SK-N-SH treated with all-trans-retinoic acid at 6 μM for 48 hours (cell line): ENCODE measurements at regions not wholly inside any gene's neighbourhood (a gene's known extent, or its start where the extent isn't known, plus 50 kb on each side); places are given as distances from the start of the nearest gene placed in this dataset.

Experiments
- ARNTL ChIP-seq: fragments of 450-650 bp; formaldehyde crosslinking; IDR thresholded peaks from 2 replicates; pipeline ENCODE4 v1.5.0; 2020; ENCODE audit warnings: low read depth, mild to moderate bottlenecking, moderate library complexity, borderline replicate concordance
- CREB5 ChIP-seq: fragments of 250-450 bp; sonication (Bioruptor Pico); IDR thresholded peaks from 2 replicates; pipeline ENCODE4 v1.5.1; 2020; ENCODE audit warnings: low read depth, mild to moderate bottlenecking, moderate library complexity
- CSDC2 ChIP-seq: fragments of 250-450 bp; sonication (Bioruptor Pico); IDR thresholded peaks from 2 replicates; pipeline ENCODE4 v1.5.0; 2020; ENCODE audit warnings: mild to moderate bottlenecking, moderate library complexity
- CSRNP3 ChIP-seq: fragments of 250-450 bp; sonication (Bioruptor Pico); IDR thresholded peaks from 2 replicates; pipeline ENCODE4 v1.5.1; 2021; ENCODE audit warnings: mild to moderate bottlenecking, moderate library complexity
- GLIS3 ChIP-seq: fragments of 250-450 bp; sonication (Bioruptor Pico); IDR thresholded peaks from 2 replicates; pipeline ENCODE4 v1.5.0; 2020; ENCODE audit warnings: mild to moderate bottlenecking, moderate library complexity
- ISL1 ChIP-seq: fragments of 250-450 bp; sonication (Bioruptor Pico); IDR thresholded peaks from 2 replicates; pipeline ENCODE4 v2.1.2; 2022; ENCODE audit warnings: mild to moderate bottlenecking, moderate library complexity
- RARB ChIP-seq: fragments of 250-450 bp; sonication (Bioruptor Pico); IDR thresholded peaks from 2 replicates; pipeline ENCODE4 v1.8.0; 2021; ENCODE audit warnings: mild to moderate bottlenecking, moderate library complexity
- SNAI2 ChIP-seq: fragments of 250-450 bp; sonication (Bioruptor Pico); IDR thresholded peaks from 2 replicates; pipeline ENCODE4 v1.5.0; 2020; ENCODE audit warnings: mild to moderate bottlenecking, moderate library complexity
- TCF4 ChIP-seq: fragments of 250-450 bp; sonication (Bioruptor Pico); IDR thresholded peaks from 2 replicates; pipeline ENCODE4 v1.8.0; 2021; ENCODE audit warnings: mild to moderate bottlenecking, moderate library complexity, borderline replicate concordance
- ZFP3 ChIP-seq: fragments of 250-450 bp; sonication (Bioruptor Pico); IDR thresholded peaks from 2 replicates; pipeline ENCODE4 v1.5.0; 2020; ENCODE audit warnings: mild to moderate bottlenecking, moderate library complexity
- ZFP30 ChIP-seq: fragments of 450-650 bp; formaldehyde crosslinking; IDR thresholded peaks from 2 replicates; pipeline ENCODE4 v1.5.0; 2022; ENCODE audit warnings: mild to moderate bottlenecking, moderate library complexity
- ZNF565 ChIP-seq: fragments of 450-650 bp; formaldehyde crosslinking; conservative IDR thresholded peaks from 2 replicates; pipeline ENCODE4 v1.5.0; 2020; ENCODE audit warnings: low read depth, mild to moderate bottlenecking, moderate library complexity
- TF ChIP-seq, protein P1 (sequence below): fragments of 250-450 bp; sonication (Bioruptor Pico); IDR thresholded peaks from 2 replicates; pipeline ENCODE4 v1.8.0; 2021; ENCODE audit warnings: low read depth, mild to moderate bottlenecking, moderate library complexity, borderline replicate concordance
- TF ChIP-seq, protein P2 (sequence below): fragments of 250-450 bp; sonication (Bioruptor Pico); IDR thresholded peaks from 2 replicates; pipeline ENCODE4 v1.8.0; 2020; ENCODE audit warnings: mild to moderate bottlenecking, moderate library complexity, borderline replicate concordance

DNA sequence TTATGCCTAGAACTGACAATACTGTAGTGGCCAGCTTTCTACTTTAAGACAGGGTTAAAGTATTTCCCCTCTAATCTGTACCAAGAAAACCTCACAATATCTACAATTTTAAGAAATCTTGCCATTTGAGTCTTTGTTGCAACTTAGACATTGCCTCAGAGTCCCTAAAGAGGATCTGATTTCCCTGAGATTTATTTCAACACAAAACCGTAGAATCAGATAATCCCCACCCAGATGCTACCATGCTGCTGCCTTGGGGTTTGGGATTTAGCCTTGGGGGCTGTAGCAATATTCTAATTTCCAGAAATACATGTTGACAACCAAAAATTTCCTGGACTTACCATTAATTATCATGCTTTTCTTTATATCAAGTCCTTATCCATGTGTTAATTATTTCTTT lies 50.3 kb upstream of the DENND1B start:
- TF ChIP-seq, protein P1, sequence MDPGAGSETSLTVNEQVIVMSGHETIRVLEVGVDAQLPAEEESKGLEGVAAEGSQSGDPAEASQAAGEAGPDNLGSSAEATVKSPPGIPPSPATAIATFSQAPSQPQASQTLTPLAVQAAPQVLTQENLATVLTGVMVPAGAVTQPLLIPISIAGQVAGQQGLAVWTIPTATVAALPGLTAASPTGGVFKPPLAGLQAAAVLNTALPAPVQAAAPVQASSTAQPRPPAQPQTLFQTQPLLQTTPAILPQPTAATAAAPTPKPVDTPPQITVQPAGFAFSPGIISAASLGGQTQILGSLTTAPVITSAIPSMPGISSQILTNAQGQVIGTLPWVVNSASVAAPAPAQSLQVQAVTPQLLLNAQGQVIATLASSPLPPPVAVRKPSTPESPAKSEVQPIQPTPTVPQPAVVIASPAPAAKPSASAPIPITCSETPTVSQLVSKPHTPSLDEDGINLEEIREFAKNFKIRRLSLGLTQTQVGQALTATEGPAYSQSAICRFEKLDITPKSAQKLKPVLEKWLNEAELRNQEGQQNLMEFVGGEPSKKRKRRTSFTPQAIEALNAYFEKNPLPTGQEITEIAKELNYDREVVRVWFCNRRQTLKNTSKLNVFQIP (CRISPR knock-in tag) = no peak
- TF ChIP-seq ARNTL (CRISPR knock-in tag) = no peak
- TF ChIP-seq, protein P2, sequence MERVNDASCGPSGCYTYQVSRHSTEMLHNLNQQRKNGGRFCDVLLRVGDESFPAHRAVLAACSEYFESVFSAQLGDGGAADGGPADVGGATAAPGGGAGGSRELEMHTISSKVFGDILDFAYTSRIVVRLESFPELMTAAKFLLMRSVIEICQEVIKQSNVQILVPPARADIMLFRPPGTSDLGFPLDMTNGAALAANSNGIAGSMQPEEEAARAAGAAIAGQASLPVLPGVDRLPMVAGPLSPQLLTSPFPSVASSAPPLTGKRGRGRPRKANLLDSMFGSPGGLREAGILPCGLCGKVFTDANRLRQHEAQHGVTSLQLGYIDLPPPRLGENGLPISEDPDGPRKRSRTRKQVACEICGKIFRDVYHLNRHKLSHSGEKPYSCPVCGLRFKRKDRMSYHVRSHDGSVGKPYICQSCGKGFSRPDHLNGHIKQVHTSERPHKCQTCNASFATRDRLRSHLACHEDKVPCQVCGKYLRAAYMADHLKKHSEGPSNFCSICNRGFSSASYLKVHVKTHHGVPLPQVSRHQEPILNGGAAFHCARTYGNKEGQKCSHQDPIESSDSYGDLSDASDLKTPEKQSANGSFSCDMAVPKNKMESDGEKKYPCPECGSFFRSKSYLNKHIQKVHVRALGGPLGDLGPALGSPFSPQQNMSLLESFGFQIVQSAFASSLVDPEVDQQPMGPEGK = no peak
- no peak for TF ChIP-seq ZNF565 (CRISPR knock-in tag)
- no peak for TF ChIP-seq ZFP30
- no peak for TF ChIP-seq ZFP3 (CRISPR knock-in tag)
- TF ChIP-seq GLIS3 (CRISPR knock-in tag) = no peak
- no peak for TF ChIP-seq SNAI2 (CRISPR knock-in tag)
- no peak for TF ChIP-seq CSRNP3
- TF ChIP-seq ISL1 (CRISPR knock-in tag) = no peak
- no peak for TF ChIP-seq CSDC2 (CRISPR knock-in tag)
- no peak for TF ChIP-seq CREB5 (CRISPR knock-in tag)
- TF ChIP-seq TCF4 (CRISPR knock-in tag) = no peak
- no peak for TF ChIP-seq RARB (CRISPR knock-in tag)
